NOMO-1 (cell line): ENCODE measurements at regions not wholly inside any gene's neighbourhood (a gene's known extent, or its start where the extent isn't known, plus 50 kb on each side); places are given as distances from the start of the nearest gene placed in this dataset.

ENCODE experiments used
- DNase-seq, 2 experiments: peaks; one replicate each; lab custom pipeline; 2025; ENCODE audit not compliant: unreplicated experiment in 2 of 2; lab: John Stamatoyannopoulos, UW

DNA sequence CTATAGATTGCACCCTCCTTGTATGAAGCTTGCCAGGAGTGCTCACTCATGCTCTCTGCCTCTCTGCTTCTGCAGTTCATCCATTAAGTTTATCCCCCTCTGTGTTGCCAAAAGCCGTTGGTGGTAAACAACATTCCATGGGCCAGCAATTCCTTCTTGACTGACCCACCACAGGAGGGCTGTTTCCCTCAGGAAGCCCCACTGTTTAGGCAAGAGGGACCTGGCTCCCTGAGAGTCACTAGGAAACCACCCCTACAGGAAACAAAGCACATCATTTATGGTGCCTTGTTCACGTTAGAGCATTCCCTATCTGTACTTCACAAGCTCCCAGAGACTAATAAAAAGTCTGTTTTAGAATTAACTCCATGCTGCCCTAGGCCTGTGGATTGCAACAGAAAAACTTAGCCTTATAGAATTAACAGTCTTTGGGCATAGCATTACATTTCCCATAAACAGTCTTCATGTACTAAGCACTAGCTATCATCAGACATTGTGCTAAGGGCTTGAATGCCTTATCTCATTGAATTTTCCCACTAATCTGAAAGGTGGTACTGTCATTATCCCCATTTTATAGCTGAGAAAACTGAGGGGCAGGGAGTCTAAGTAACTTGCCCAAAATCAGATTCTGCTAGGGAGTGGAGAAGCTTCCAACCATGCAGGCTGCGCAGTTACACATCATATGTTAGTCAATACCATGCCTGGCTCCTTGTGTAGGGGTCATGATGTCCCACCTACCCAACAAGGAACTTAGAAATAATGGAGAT is 149.9 kb downstream of the SHQ1 start:
- DNase-seq = no peak

GRCh38 chr3:72697717-72698116 is 150.5 kb downstream of the SHQ1 start:
- DNase-seq = no peak

DNA sequence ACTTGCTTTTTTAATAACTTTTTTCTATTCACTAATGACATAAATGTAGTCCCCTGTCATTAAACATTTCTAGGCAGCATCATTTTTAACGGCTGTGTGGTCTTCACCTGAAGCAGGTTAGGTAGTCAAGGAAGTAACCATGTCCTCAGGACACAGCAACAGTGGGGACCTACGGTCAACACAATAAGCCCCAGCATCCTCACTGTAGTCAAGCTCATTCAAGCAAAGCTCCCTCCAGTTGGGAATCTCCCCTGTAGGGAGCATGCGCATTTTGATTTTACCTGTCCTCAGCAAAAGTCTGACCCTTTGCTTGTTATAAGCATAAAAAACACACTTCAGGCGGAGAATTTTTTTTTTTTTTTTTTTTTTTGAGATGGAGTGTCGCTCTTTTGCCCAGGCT is 151.4 kb downstream of the SHQ1 start:
- DNase-seq = no peak

DNA sequence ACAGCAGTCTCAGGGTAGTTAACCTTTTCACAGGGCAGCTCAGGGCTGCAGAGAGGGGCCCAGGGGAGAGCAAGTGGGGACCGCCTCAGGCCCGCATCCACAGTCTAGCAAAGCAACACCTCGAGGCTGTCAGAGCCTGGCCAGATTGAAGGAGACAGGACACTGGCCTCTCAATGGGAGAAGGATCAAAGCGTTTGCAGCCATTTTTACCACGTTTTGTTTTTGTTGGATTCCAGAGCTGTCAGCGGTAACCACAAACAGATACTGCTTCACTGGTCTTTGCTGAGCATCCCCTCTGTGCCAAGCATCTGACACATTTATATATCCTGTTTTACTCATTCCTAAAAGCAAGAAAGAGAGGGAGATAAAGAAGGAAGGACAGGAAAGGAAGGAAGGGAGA is 153.8 kb downstream of the SHQ1 start:
- DNase-seq = no peak

GRCh38 chr3:72692990-72693389 is 155.3 kb downstream of the SHQ1 start:
- DNase-seq = no peak

DNA sequence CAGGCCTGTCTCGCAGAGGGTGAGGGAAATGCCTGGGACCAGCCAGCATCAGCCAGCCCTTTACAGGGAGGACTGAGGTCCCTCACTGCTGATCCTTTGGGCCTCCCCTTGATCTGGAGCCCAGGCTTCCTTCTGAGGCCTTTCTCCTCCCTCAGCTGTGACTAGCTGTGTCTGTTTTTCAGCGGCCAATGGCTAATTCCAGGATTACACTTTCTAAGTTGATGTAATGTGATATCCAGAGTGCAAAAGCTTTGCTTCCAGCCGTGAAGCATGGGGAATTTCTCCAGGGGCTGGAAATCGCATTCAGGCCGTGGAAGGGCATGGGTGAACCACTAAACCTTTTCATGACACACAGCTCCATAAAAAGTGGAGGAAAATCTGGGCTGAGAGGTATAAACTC is 157.6 kb downstream of the SHQ1 start:
- no peak for DNase-seq

DNA sequence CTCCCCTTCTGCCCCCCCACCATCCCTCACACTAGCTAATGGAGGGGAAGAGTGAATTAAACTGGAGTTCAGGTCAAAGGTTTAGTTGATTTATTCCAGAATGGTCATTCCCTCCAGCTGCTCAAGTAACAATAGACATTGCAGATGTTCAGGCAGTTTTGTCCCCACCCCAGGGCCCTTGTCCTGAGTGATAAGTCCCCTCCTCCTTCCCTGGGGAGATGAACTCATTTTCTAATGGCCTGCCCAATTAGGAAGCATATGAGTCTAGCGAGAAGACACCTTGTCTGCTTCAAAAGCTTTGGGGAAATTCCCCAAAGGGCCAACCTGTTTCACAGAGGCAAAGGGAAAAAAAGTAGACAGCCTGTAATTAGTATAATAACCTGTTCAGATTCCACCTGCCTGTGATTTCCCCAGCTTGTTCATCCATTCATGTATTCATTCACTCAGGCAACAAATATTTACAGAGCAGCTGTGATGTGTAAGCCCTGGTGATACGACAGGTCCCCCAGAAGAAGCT is 165.3 kb downstream of the SHQ1 start:
- DNase-seq = no peak

DNA sequence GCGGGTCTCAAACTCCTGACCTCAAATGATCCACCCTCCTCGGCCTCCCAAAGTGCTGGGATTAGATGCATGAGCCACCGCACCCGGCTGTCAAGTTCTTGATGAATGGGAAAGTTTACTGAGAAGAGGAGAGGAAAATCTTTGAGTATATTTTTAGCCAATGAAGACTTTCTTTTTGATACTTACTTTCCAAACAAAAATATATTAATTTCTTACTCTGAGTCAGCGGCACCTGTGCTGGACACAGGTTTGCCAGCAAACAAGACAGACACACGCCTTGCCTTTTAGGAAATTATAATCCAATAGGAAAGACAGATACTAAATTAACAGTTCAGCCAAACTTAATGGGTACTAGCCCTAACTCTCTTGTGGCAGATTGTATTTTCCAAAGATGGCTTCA is 166.6 kb downstream of the SHQ1 start:
- DNase-seq = no peak

DNA sequence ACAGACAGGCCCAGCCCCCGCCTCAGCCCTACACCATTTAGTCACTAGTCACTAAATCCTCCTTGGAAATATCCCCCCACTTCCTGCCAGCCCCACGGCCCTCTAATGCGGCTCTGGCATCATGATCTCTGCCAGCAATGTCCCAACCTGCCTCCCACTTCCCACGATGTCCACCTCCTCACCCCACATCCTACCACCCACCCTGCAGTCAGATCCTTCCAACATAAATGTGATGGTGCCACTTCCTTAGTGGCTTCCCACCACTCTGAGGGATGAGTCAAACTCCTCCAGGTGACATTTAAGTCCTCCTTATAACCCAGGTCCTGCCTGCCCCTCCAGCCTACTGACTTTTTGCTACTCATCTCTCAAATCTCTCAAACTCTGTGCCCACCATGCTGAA is 167.5 kb downstream of the SHQ1 start:
- no peak for DNase-seq

DNA sequence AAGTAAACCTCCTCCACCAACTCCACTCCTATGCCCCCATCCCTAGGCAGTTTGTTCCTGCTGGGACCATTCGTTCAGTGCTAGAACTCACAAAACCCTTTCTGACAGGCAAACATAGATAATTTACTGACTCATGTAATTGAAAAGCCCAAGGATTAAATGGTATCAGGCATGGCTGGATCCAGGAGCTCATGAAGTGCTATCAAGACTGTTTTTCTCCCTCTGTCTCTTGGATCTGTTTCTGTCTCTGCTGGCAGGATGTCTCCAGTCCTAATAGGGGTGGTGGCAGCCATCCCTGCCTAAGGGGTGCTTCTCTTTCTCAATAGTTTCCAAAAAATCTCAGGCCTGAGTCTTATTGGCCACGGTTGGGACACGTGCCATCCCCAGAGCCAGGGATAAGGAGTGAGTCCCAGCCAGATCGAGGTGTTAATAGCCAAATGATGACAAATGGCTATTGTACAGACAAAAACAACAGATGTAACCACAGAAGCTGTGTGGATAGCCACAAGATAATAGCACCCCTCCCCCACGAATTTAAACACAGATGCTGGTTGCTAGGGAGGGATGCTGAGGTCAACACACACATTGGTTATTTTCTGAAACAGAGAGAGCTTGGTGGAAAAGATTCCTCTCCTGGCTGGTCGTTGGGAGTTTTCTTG is 168.6 kb downstream of the SHQ1 start:
- no peak for DNase-seq

DNA sequence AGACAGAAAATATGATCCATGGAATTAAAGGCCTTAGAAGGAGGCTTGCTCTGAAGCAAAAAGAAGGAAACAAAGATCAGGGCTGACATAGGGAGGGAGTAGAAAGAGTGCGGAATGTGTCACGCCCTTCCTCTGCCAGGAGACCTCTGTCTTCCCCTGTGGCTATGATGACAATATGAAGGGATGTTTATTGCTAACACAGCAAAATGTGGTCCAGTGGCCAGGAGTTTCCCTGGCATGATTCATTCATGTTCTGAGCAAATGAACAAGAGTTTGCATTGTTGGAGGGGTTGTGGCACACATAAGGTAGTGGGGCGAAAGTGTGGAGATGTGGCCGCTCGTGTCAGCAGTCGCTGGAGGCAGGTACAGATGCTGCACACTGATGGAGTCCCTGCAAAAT is 169.4 kb downstream of the SHQ1 start:
- no peak for DNase-seq

DNA sequence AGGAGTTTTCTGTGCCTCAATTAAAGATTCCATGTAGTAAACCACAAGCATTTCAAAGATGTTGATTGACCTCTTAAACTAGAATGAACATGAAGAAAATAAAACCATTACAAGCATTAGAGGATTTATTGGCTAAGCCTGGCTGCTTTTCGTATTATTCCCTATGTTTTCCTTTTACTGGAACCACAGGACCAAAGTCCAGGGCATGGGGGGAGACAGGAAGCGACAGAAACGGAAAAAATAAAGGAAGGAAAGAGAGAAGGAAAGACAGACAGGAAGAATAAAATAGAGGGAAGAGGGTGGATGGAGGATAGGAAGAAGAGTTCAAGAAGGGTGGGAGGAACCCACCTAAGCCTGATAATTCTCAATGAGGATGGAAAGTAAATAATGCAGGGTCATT is 169.9 kb downstream of the SHQ1 start:
- no peak for DNase-seq

DNA sequence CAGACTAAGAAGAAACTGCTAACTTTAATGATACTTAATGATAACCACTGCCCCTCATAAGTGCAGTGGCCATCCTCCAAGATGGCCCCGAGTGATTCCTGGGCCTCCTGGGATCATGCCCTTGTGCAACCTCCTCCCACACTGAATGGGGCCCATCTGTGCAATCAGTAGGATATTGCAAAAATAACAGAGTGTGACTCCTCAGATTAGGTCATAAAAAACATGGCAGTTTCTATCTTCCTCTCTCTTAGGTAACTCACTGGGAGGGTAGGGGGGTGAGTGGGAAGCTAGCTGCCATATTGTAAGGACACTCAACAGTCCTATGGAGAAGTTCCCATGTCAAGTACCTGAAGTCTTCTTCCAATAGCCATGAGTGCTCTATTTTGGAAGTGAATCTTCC is 173.0 kb downstream of the SHQ1 start:
- peak; percentile 17 to 32 for DNase-seq

- DNase-seq = no peak
Measured at GRCh38 chr3:72673011-72673771, 175.1 kb downstream of the SHQ1 start.

DNA sequence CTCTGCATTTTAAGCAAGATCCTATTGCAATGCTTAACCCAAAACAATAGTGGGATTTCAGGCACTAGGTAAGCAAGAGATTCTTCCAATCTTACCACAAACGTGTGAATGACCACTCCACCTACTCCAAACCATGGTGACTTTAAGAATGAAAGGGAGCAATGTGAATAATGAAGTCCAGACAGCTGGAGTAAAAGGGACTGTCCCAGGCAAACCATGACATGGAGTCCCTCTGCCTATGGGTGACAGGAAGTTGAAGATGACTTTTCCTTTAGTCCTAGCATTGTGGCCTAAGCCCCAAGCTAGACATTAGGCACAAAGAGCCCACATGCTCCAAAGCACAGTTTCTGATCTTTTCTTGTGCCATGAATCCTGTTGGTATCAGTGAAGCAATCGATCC is 179.0 kb downstream of the SHQ1 start:
- no peak for DNase-seq

- no peak for DNase-seq
Measured at GRCh38 chr3:72666447-72666755, 181.8 kb downstream of the SHQ1 start.

GRCh38 chr3:72665701-72666446 is 182.4 kb downstream of the SHQ1 start:
- DNase-seq = peak; percentile 28 to 36

DNA sequence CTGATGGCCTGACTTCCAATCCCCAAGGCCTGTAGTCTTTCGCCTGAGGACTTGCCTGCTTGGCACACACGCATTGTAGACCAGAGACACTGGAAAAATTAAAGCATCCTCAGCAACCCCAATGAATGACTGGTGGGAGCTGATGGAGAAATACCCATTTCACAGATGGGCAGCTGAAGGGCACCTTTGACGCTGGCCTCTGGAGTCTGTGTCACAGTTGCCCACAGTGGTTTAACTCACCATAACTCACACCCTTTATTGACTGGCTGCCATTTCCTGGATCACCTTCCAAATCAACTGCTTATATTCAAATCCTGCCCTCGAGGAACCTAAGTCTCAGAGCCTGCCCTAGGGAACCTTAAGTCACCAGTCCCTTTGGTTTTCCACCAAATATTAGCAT is 183.1 kb downstream of the SHQ1 start:
- no peak for DNase-seq

DNA sequence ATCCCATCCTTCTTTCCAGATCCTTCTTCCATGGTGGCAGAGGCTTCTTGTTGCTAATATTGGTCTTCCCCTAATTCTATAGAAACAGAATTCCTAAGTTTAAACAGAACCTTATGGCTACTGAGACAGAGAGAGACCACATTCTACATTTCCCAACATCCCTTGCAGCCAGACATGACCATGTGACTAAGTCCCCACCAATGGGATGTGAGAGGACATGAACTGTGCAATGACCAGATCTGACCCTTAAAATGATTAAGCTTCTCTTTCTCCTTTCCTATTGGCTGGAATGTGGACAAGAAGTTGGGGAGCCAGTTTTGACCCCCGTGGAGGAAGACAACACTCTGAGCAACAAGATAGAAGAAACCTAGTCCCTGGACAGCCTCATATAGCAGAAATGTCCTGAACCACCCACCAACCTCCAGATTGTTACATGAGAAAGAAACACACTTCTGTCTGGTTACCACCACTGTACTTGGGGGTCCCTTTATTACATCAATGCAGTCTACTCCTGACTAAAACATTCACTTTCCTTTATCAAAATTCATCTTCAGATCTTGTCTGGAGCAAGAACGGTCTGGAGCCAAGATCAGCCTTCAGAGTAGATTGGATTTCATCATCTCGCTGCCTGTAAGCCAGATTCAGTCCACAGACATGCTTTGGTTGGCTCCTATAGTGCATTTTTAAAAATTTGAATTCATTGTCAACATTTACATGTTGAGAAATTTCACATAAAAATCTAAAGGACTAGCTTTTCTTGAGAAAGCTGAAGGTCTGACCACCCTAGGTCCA is 183.9 kb downstream of the SHQ1 start:
- DNase-seq = no peak

GRCh38 chr3:72663429-72663828 is 184.8 kb downstream of the SHQ1 start:
- DNase-seq = no peak
